ENCODE measurements at regions not wholly inside any gene's neighbourhood (a gene's known extent, or its start where the extent isn't known, plus 50 kb on each side); places are given as distances from the start of the nearest gene placed in this dataset.

GRCh38 chr7:114126095-114126494, 207.3 kb upstream of the PPP1R3A start:
- TF ChIP-seq EGR1 (IDR thresholded peaks at IDR 0.05; ENCODE audit: low read depth) (no peak), CTCF (IDR thresholded peaks at IDR 0.05 in 2 of 3, conservative IDR thresholded peaks at IDR 0.05 in 1 of 3; ENCODE audit: borderline replicate concordance in 1 of 3, insufficient read depth in 1 of 3, low read depth in 2 of 3, low read length in 2 of 3) (no peak)

Data from HCT116 (cell line).